GM20000 (cell line): ENCODE measurements at regions not wholly inside any gene's neighbourhood (a gene's known extent, or its start where the extent isn't known, plus 50 kb on each side); places are given as distances from the start of the nearest gene placed in this dataset.

Experiments used
- DNase-seq: peaks from one replicate; pipeline ENCODE4 v3.0.0; 2012; ENCODE audit warnings: low spot score
- CTCF ChIP-seq: IDR thresholded peaks from 2 replicates; pipeline ENCODE4 v1.5.1; 2012; ENCODE audit warnings: mild to moderate bottlenecking, control low read depth; ENCODE audit errors: extremely low read depth, missing control alignments

GRCh38 chr20:48057251-48057650 lies 272.0 kb upstream of the SULF2 start:
- DNase-seq = no peak
- no peak for TF ChIP-seq CTCF

- DNase-seq = no peak
- no peak for TF ChIP-seq CTCF
These were observed 270.9 kb upstream of the SULF2 start for GRCh38 chr20:48056218-48056617.

GRCh38 chr20:48054051-48054450 lies 268.8 kb upstream of the SULF2 start:
- no peak for DNase-seq
- no peak for TF ChIP-seq CTCF

GRCh38 chr20:48052475-48052835 lies 267.2 kb upstream of the SULF2 start:
- DNase-seq = no peak
- TF ChIP-seq CTCF = no peak

GRCh38 chr20:48051794-48052474 lies 266.7 kb upstream of the SULF2 start:
- TF ChIP-seq CTCF = no peak
- no peak for DNase-seq

- TF ChIP-seq CTCF = no peak
- no peak for DNase-seq
These were observed 264.4 kb upstream of the SULF2 start for GRCh38 chr20:48049641-48050040.

- no peak for DNase-seq
- no peak for TF ChIP-seq CTCF
These were observed 263.9 kb upstream of the SULF2 start for GRCh38 chr20:48049171-48049570.
